ENCODE measurements at regions not wholly inside any gene's neighbourhood (a gene's known extent, or its start where the extent isn't known, plus 50 kb on each side); places are given as distances from the start of the nearest gene placed in this dataset.

- Histone ChIP-seq H3K9me3 (no peaks in the 10 kb centered on the region), H3K4me1 (no peaks in the 10 kb centered on the region), H3K27me3 (ENCODE audit: low read depth) (no peaks in the 10 kb centered on the region), H3K4me3 (no peak overlapping the region), H3K27ac (no peak overlapping the region), H3K36me3 (no peaks in the 10 kb centered on the region)
- no peak for TF ChIP-seq CTCF (IDR thresholded peaks at IDR 0.05)
- DNase-seq, result no peak
- peak in 1 of 2 donors; percentile 63 for ATAC-seq
- intact Hi-C loops (cut with DNase I), result no loop called here
Measured at GRCh38 chr4:136967069-136967468, 565.2 kb downstream of the PCDH18 start.

- no peak for TF ChIP-seq CTCF (IDR thresholded peaks at IDR 0.05)
- no peaks in the 10 kb centered on the region for H3K27me3 ChIP-seq (ENCODE audit: low read depth)
- no peak for DNase-seq
- no peak overlapping the region for H3K27ac ChIP-seq
- H3K36me3 ChIP-seq, result no peaks in the 10 kb centered on the region
- no peaks in the 10 kb centered on the region for H3K4me1 ChIP-seq
- H3K9me3 ChIP-seq, result no peaks in the 10 kb centered on the region
- ATAC-seq, result no peak
- no peak overlapping the region for H3K4me3 ChIP-seq
- intact Hi-C loops (cut with DNase I), result no loop called here
Measured at GRCh38 chr4:136965478-136965877, 566.8 kb downstream of the PCDH18 start.

- Histone ChIP-seq H3K36me3 (no peaks in the 10 kb centered on the region), H3K9me3 (no peaks in the 10 kb centered on the region), H3K4me3 (no peak overlapping the region), H3K4me1 (no peaks in the 10 kb centered on the region), H3K27me3 (ENCODE audit: low read depth) (no peaks in the 10 kb centered on the region), H3K27ac (no peak overlapping the region)
- intact Hi-C loops (cut with DNase I), result no loop called here
- ATAC-seq (no peak), DNase-seq (no peak)
- TF ChIP-seq CTCF (IDR thresholded peaks at IDR 0.05), result no peak
Measured at GRCh38 chr4:136962868-136963267, 569.4 kb downstream of the PCDH18 start.

GRCh38 chr4:136946307-136946907 is 585.9 kb downstream of the PCDH18 start:
- no peak for TF ChIP-seq CTCF (IDR thresholded peaks at IDR 0.05)
- intact Hi-C loops (cut with DNase I), result no loop called here

GRCh38 chr4:136939781-136940180 is 592.5 kb downstream of the PCDH18 start:
- Histone ChIP-seq H3K27ac (no peak overlapping the region), H3K4me1 (no peaks in the 10 kb centered on the region), H3K9me3 (no peaks in the 10 kb centered on the region), H3K36me3 (no peaks in the 10 kb centered on the region), H3K4me3 (no peak overlapping the region), H3K27me3 (ENCODE audit: low read depth) (no peaks in the 10 kb centered on the region)
- no peak for TF ChIP-seq CTCF (IDR thresholded peaks at IDR 0.05)
- intact Hi-C loops (cut with DNase I), result no loop called here
- ATAC-seq, result no peak
- no peak for DNase-seq

More at GRCh38 chr4:136946307-136946907, 585.9 kb downstream of the PCDH18 start:
- no peak overlapping the region for H3K27ac ChIP-seq
- no peak for DNase-seq
- no peaks in the 10 kb centered on the region for H3K27me3 ChIP-seq (ENCODE audit: low read depth)
- peak in 1 of 2 donors; percentile 46 for ATAC-seq
- no peaks in the 10 kb centered on the region for H3K9me3 ChIP-seq
- H3K4me3 ChIP-seq, result no peak overlapping the region
- H3K4me1 ChIP-seq, result no peaks in the 10 kb centered on the region
- H3K36me3 ChIP-seq, result no peaks in the 10 kb centered on the region

Measured in lower lobe of right lung (tissue), 2 donors.